ENCODE measurements at regions not wholly inside any gene's neighbourhood (a gene's known extent, or its start where the extent isn't known, plus 50 kb on each side); places are given as distances from the start of the nearest gene placed in this dataset.

DNA sequence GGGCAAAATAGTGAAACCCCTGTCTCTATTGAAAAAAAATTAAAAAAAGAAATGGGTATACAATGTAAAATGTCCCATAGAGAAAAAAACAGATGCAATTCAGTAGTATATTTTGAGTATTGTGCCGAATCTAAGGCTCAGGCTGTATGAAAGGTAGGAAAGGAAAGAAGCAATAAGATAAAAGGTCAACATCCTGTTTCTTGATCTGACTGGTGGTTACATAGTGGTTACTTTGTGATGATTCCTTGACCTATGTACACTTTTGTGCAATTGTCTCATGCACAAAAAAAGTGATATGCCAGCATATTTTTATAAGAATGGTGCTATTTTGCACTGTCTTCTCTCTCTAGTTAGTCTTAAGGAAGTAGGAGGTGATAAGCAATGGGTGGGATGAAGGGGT, 1333.7 kb upstream of the TMEFF2 start:
- no peak for FAIRE-seq
- no peak overlapping the region for H3K4me3 ChIP-seq (replicated peaks in 1 of 3; ENCODE audit: insufficient read depth in 1 of 3, low read depth in 1 of 3, low read length in 3 of 3)
- no peak overlapping the region for H3K4me2 ChIP-seq (ENCODE audit: insufficient read depth, low read length)
- no peak overlapping the region for H2AFZ ChIP-seq (ENCODE audit: low read depth, low read length)
- no peak overlapping the region for H3K27ac ChIP-seq (ENCODE audit: insufficient read depth, low read depth, low read length)
- no peaks in the 10 kb centered on the region for H3K36me3 ChIP-seq (ENCODE audit: control insufficient read depth in 2 of 2, extremely low read depth in 1 of 2, insufficient read depth in 2 of 2, low read length in 2 of 2)
- H4K20me1 ChIP-seq (replicated peaks; ENCODE audit: control insufficient read depth, extremely low read depth, insufficient read depth, low read length), result no peaks in the 10 kb centered on the region
- H3K79me2 ChIP-seq (ENCODE audit: control insufficient read depth, insufficient read depth, low read length), result no peaks in the 10 kb centered on the region
- H3K9me3 ChIP-seq (replicated peaks; ENCODE audit: control insufficient read depth, insufficient read depth, low read length), result no peaks in the 10 kb centered on the region
- H3K9me1 ChIP-seq (replicated peaks; ENCODE audit: control insufficient read depth, extremely low read depth, insufficient read depth, low read length), result no peaks in the 10 kb centered on the region
- TF ChIP-seq FOS (IDR thresholded peaks at IDR 0.05; ENCODE audit: borderline replicate concordance, insufficient read depth, low read length) (no peak), POLR2AphosphoS5 (IDR thresholded peaks at IDR 0.05; ENCODE audit: insufficient read depth, low read depth, low read length) (no peak), EZH2 (IDR thresholded peaks at IDR 0.05; ENCODE audit: borderline replicate concordance, low read depth, low read length, severe bottlenecking) (no peak)
- dilution Hi-C loops (cut with MboI; ENCODE audit: extremely low pct_ligation_motif_present, low sequenced_read_pairs), result no loop called here
- ChIA-PET CTCF (no interaction called here), POLR2A (no interaction called here)
- intact Hi-C loops (cut with micrococcal nuclease), result no loop called here
- BruUV-seq (replicated peaks), result no TSS peak
- no peak for DNase-seq (ENCODE audit: low read depth, low spot score)
- no peaks in the 10 kb centered on the region for H3K27me3 ChIP-seq (ENCODE audit: control insufficient read depth in 2 of 2, insufficient read depth in 2 of 2, low read length in 2 of 2)
- no peaks in the 10 kb centered on the region for H3K4me1 ChIP-seq (ENCODE audit: control insufficient read depth, extremely low read depth, insufficient read depth, low read length)
- H3K9ac ChIP-seq (replicated peaks; ENCODE audit: extremely low read depth, insufficient read depth, low read length), result no peak overlapping the region

DNA sequence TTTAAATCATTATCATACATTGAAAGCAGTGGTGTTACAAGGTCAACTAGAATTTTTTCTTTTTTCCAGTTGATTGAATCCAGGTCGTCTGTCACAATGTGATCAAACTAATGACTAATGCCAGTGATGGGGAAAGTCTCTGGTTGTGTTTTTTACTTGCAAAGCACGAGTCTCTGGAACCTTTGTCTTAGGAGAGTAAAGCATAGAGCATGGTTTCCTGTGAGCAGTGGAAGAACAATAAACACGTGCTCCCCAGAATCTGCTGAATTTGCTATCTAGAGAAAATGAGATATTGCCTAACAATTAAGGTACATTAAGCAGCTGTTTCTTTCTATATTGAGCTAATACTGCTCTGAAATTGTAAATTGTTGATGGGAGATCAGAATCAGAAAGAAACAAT, 1332.4 kb upstream of the TMEFF2 start:
- Histone ChIP-seq H4K20me1 (replicated peaks; ENCODE audit: control insufficient read depth, extremely low read depth, insufficient read depth, low read length) (no peaks in the 10 kb centered on the region), H3K4me1 (ENCODE audit: control insufficient read depth, extremely low read depth, insufficient read depth, low read length) (no peaks in the 10 kb centered on the region), H3K4me3 (replicated peaks in 1 of 3; ENCODE audit: insufficient read depth in 1 of 3, low read depth in 1 of 3, low read length in 3 of 3) (no peak overlapping the region), H3K9ac (replicated peaks; ENCODE audit: extremely low read depth, insufficient read depth, low read length) (no peak overlapping the region), H3K36me3 (ENCODE audit: control insufficient read depth in 2 of 2, extremely low read depth in 1 of 2, insufficient read depth in 2 of 2, low read length in 2 of 2) (no peaks in the 10 kb centered on the region), H3K27me3 (ENCODE audit: control insufficient read depth in 2 of 2, insufficient read depth in 2 of 2, low read length in 2 of 2) (no peaks in the 10 kb centered on the region), H3K9me3 (replicated peaks; ENCODE audit: control insufficient read depth, insufficient read depth, low read length) (no peaks in the 10 kb centered on the region), H2AFZ (ENCODE audit: low read depth, low read length) (peak overlapping the region; percentile 42), H3K4me2 (ENCODE audit: insufficient read depth, low read length) (no peak overlapping the region), H3K79me2 (ENCODE audit: control insufficient read depth, insufficient read depth, low read length) (no peaks in the 10 kb centered on the region), H3K27ac (ENCODE audit: insufficient read depth, low read depth, low read length) (no peak overlapping the region), H3K9me1 (replicated peaks; ENCODE audit: control insufficient read depth, extremely low read depth, insufficient read depth, low read length) (no peaks in the 10 kb centered on the region)
- intact Hi-C loops (cut with micrococcal nuclease) (no loop called here), dilution Hi-C loops (cut with MboI; ENCODE audit: extremely low pct_ligation_motif_present, low sequenced_read_pairs) (no loop called here)
- ChIA-PET POLR2A (no interaction called here), CTCF (no interaction called here)
- FAIRE-seq (no peak), DNase-seq (ENCODE audit: low read depth, low spot score) (peak; percentile 24)
- TF ChIP-seq, protein P1, sequence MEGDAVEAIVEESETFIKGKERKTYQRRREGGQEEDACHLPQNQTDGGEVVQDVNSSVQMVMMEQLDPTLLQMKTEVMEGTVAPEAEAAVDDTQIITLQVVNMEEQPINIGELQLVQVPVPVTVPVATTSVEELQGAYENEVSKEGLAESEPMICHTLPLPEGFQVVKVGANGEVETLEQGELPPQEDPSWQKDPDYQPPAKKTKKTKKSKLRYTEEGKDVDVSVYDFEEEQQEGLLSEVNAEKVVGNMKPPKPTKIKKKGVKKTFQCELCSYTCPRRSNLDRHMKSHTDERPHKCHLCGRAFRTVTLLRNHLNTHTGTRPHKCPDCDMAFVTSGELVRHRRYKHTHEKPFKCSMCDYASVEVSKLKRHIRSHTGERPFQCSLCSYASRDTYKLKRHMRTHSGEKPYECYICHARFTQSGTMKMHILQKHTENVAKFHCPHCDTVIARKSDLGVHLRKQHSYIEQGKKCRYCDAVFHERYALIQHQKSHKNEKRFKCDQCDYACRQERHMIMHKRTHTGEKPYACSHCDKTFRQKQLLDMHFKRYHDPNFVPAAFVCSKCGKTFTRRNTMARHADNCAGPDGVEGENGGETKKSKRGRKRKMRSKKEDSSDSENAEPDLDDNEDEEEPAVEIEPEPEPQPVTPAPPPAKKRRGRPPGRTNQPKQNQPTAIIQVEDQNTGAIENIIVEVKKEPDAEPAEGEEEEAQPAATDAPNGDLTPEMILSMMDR (IDR thresholded peaks at IDR 0.05; ENCODE audit: extremely low read depth in 1 of 2, insufficient read depth in 1 of 2, low read depth in 1 of 2, low read length in 2 of 2), result no peak
- TF ChIP-seq POLR2A (IDR thresholded peaks at IDR 0.05; ENCODE audit: low read depth, low read length) (no peak), FOS (IDR thresholded peaks at IDR 0.05; ENCODE audit: borderline replicate concordance, insufficient read depth, low read length) (no peak), EZH2 (IDR thresholded peaks at IDR 0.05; ENCODE audit: borderline replicate concordance, low read depth, low read length, severe bottlenecking) (no peak), GATA2 (IDR thresholded peaks at IDR 0.05; ENCODE audit: insufficient read depth, insufficient read length, low read depth, low read length) (no peak), JUN (IDR thresholded peaks at IDR 0.05; ENCODE audit: borderline replicate concordance, insufficient read depth, insufficient read length, low read depth) (no peak), POLR2AphosphoS5 (IDR thresholded peaks at IDR 0.05; ENCODE audit: insufficient read depth, low read depth, low read length) (no peak)
- TF ChIP-seq, protein P2, sequence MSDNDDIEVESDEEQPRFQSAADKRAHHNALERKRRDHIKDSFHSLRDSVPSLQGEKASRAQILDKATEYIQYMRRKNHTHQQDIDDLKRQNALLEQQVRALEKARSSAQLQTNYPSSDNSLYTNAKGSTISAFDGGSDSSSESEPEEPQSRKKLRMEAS (IDR thresholded peaks at IDR 0.05; ENCODE audit: insufficient read depth, insufficient read length), result no peak
- BruUV-seq (replicated peaks), result no TSS peak

Data from endothelial cell of umbilical vein (primary cell).